HG03432 (cell line): ENCODE measurements at regions not wholly inside any gene's neighbourhood (a gene's known extent, or its start where the extent isn't known, plus 50 kb on each side); places are given as distances from the start of the nearest gene placed in this dataset.
"Not testable (repeated sequence)": the region's sequence is repeated elsewhere in the genome, so short reads cannot be mapped to it uniquely, and the experiment has no call there.

Source experiments
- ATAC-seq: cut with Tn5 transposase; IDR thresholded peaks from one replicate; pipeline ENCODE4 v1.9.1; 2021; ENCODE audit warnings: mild to moderate bottlenecking, moderate library complexity; ENCODE audit not compliant: unreplicated experiment

- ATAC-seq, result no peak
Measured at GRCh38 chr16:51869176-51869575, 677.8 kb downstream of the TOX3 start.

GRCh38 chr16:51868631-51869030 is 678.3 kb downstream of the TOX3 start:
- ATAC-seq, result no peak

- no peak for ATAC-seq
Measured at GRCh38 chr16:51867386-51868065, 679.4 kb downstream of the TOX3 start.

GRCh38 chr16:51864575-51864974 is 682.4 kb downstream of the TOX3 start:
- ATAC-seq, result no peak

- ATAC-seq, result no peak
Measured at GRCh38 chr16:51854401-51854951, 692.5 kb downstream of the TOX3 start.

- ATAC-seq, result no peak
Measured at GRCh38 chr16:51853586-51853985, 693.4 kb downstream of the TOX3 start.

- ATAC-seq, result no peak
Measured at GRCh38 chr16:51852892-51853291, 694.1 kb downstream of the TOX3 start.

GRCh38 chr16:51851111-51851510 is 695.8 kb downstream of the TOX3 start:
- no peak for ATAC-seq

GRCh38 chr16:51849715-51850114 is 697.2 kb downstream of the TOX3 start:
- no peak for ATAC-seq

- no peak for ATAC-seq
Measured at GRCh38 chr16:51845586-51846305, 694.7 kb upstream of the SALL1 start.

- ATAC-seq, result no peak
Measured at GRCh38 chr16:51839727-51840462, 688.8 kb upstream of the SALL1 start.

- ATAC-seq, result no peak
Measured at GRCh38 chr16:51834794-51835193, 683.7 kb upstream of the SALL1 start.

- no peak for ATAC-seq
Measured at GRCh38 chr16:51834133-51834532, 683.1 kb upstream of the SALL1 start.

- no peak for ATAC-seq
Measured at GRCh38 chr16:51831595-51832367, 680.7 kb upstream of the SALL1 start.

- not testable (repeated sequence) for ATAC-seq
Measured at GRCh38 chr16:51831034-51831433, 680.0 kb upstream of the SALL1 start.

GRCh38 chr16:51825779-51826178 is 674.7 kb upstream of the SALL1 start:
- no peak for ATAC-seq

GRCh38 chr16:51822471-51822870 is 671.4 kb upstream of the SALL1 start:
- ATAC-seq, result no peak

- ATAC-seq, result no peak
Measured at GRCh38 chr16:51821527-51821926, 670.5 kb upstream of the SALL1 start.

- ATAC-seq, result no peak
Measured at GRCh38 chr16:51820176-51820575, 669.1 kb upstream of the SALL1 start.

GRCh38 chr16:51818342-51818944 is 667.4 kb upstream of the SALL1 start:
- no peak for ATAC-seq
